ENCODE measurements at regions not wholly inside any gene's neighbourhood (a gene's known extent, or its start where the extent isn't known, plus 50 kb on each side); places are given as distances from the start of the nearest gene placed in this dataset.

DNA sequence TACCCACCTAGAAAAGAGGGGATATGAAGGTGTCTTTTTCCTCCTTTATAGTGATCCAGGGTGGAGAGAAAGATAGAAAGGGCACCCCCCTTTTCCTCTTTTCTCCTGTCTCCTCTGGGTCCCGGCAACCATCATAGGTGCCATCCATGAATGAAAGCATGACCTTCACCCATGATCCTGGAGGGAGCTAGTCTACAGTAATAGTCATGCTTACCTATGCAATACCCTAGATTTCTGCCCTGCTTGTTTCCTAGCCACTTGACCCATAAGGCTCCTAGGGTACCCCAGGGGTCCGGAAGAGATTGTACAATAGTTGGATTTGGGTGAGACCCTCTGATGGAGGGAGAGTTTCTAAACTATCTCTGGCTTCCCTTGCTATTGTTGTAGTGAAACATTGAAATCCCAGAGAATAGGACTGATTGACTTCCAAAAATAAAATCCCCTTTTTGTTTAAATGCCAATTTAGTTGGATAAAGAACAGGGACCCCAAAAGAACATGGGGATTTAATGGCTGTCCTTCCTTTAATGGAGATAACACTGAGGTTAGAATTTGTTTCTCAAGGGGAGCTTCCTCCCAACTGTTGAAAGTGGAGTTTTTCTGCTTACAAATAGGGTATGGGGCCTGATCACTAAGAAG is 366.8 kb upstream of the KHDRBS2 start:
- no peaks in the 10 kb centered on the region for H3K27me3 Mint-ChIP-seq (ENCODE audit: insufficient read depth, low read depth, poor library complexity)
- H3K36me3 Mint-ChIP-seq (ENCODE audit: low read depth) = peaks cover 51% of the 10 kb centered on the region
- no peak overlapping the region for H3K27ac ChIP-seq (ENCODE audit: low read depth)
- H3K4me3 ChIP-seq = no peak overlapping the region
- H3K79me2 ChIP-seq (replicated peaks; ENCODE audit: insufficient read depth) = no peaks in the 10 kb centered on the region
- no peaks in the 10 kb centered on the region for H4K20me1 ChIP-seq (replicated peaks; ENCODE audit: insufficient read depth)
- no peak overlapping the region for H3K4me3 Mint-ChIP-seq
- peaks cover 66% of the 10 kb centered on the region for H3K9me3 Mint-ChIP-seq
- no peak for ATAC-seq
- H3K4me2 ChIP-seq = no peak overlapping the region
- peaks cover 29% of the 10 kb centered on the region for H3K36me3 ChIP-seq (ENCODE audit: insufficient read depth)
- no peaks in the 10 kb centered on the region for H3K27me3 ChIP-seq (ENCODE audit: insufficient read depth)
- no peaks in the 10 kb centered on the region for H3K9me2 ChIP-seq (ENCODE audit: insufficient read depth)
- no peaks in the 10 kb centered on the region for H3K4me1 ChIP-seq (ENCODE audit: insufficient read depth)
- DNase-seq (ENCODE audit: low spot score) = peak; percentile 55
- TF ChIP-seq ZNF114 (CRISPR knock-in tag; IDR thresholded peaks at IDR 0.05) = no peak
- no peak for TF ChIP-seq EZH2phosphoT487 (IDR thresholded peaks at IDR 0.05; ENCODE audit: unreplicated experiment)
- no peak for TF ChIP-seq JUNB (IDR thresholded peaks at IDR 0.05; ENCODE audit: unreplicated experiment)
- TF ChIP-seq, protein P1, sequence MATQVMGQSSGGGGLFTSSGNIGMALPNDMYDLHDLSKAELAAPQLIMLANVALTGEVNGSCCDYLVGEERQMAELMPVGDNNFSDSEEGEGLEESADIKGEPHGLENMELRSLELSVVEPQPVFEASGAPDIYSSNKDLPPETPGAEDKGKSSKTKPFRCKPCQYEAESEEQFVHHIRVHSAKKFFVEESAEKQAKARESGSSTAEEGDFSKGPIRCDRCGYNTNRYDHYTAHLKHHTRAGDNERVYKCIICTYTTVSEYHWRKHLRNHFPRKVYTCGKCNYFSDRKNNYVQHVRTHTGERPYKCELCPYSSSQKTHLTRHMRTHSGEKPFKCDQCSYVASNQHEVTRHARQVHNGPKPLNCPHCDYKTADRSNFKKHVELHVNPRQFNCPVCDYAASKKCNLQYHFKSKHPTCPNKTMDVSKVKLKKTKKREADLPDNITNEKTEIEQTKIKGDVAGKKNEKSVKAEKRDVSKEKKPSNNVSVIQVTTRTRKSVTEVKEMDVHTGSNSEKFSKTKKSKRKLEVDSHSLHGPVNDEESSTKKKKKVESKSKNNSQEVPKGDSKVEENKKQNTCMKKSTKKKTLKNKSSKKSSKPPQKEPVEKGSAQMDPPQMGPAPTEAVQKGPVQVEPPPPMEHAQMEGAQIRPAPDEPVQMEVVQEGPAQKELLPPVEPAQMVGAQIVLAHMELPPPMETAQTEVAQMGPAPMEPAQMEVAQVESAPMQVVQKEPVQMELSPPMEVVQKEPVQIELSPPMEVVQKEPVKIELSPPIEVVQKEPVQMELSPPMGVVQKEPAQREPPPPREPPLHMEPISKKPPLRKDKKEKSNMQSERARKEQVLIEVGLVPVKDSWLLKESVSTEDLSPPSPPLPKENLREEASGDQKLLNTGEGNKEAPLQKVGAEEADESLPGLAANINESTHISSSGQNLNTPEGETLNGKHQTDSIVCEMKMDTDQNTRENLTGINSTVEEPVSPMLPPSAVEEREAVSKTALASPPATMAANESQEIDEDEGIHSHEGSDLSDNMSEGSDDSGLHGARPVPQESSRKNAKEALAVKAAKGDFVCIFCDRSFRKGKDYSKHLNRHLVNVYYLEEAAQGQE (IDR thresholded peaks at IDR 0.05; ENCODE audit: unreplicated experiment) = no peak
- TF ChIP-seq POLR2AphosphoS5 (IDR thresholded peaks at IDR 0.05; ENCODE audit: low read depth) = no peak
- H3K4me1 Mint-ChIP-seq = no peaks in the 10 kb centered on the region
- no peak overlapping the region for H2AFZ ChIP-seq
- no peak overlapping the region for H3K27ac Mint-ChIP-seq
- no peaks in the 10 kb centered on the region for H3F3A ChIP-seq (replicated peaks; ENCODE audit: low read depth)

DNA sequence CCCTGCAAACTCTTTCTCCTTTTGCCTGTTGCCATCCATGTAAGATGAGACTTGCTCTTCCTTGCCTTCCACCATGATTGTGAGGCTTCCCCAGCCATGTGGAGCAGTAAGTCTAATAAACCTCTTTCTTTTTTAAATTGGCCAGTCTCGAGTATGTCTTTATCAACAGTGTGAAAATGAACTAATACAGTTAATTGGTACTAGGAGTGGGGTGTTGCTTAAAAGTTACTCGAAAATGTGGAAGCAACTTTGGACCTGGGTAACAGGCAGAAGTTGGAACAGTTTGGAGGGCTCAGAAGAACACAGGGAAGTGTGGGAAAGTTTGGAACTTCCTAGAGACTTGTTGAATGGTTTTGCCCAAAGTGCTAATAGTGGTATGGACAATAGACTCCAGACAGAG is 359.2 kb upstream of the KHDRBS2 start:
- H3K4me3 ChIP-seq = no peak overlapping the region
- no peaks in the 10 kb centered on the region for H3F3A ChIP-seq (replicated peaks; ENCODE audit: low read depth)
- ATAC-seq (no peak), DNase-seq (ENCODE audit: low spot score) (no peak)
- H3K79me2 ChIP-seq (replicated peaks; ENCODE audit: insufficient read depth) = no peaks in the 10 kb centered on the region
- H4K20me1 ChIP-seq (replicated peaks; ENCODE audit: insufficient read depth) = no peaks in the 10 kb centered on the region
- H3K36me3 Mint-ChIP-seq (ENCODE audit: low read depth) = peaks cover 51% of the 10 kb centered on the region
- no peaks in the 10 kb centered on the region for H3K27me3 ChIP-seq (ENCODE audit: insufficient read depth)
- H3K4me1 ChIP-seq (ENCODE audit: insufficient read depth) = no peaks in the 10 kb centered on the region
- H3K4me2 ChIP-seq = no peak overlapping the region
- TF ChIP-seq NANOG (IDR thresholded peaks at IDR 0.05; ENCODE audit: borderline replicate concordance) = no peak
- TF ChIP-seq, protein P2, sequence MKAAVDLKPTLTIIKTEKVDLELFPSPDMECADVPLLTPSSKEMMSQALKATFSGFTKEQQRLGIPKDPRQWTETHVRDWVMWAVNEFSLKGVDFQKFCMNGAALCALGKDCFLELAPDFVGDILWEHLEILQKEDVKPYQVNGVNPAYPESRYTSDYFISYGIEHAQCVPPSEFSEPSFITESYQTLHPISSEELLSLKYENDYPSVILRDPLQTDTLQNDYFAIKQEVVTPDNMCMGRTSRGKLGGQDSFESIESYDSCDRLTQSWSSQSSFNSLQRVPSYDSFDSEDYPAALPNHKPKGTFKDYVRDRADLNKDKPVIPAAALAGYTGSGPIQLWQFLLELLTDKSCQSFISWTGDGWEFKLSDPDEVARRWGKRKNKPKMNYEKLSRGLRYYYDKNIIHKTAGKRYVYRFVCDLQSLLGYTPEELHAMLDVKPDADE (IDR thresholded peaks at IDR 0.05) = no peak
- no peak for TF ChIP-seq JUNB (IDR thresholded peaks at IDR 0.05; ENCODE audit: unreplicated experiment)
- no peak for TF ChIP-seq EZH2phosphoT487 (IDR thresholded peaks at IDR 0.05; ENCODE audit: unreplicated experiment)
- no peak for TF ChIP-seq EZH2 (IDR thresholded peaks at IDR 0.05; ENCODE audit: low read depth, unreplicated experiment)
- peaks cover 75% of the 10 kb centered on the region for H3K9me3 Mint-ChIP-seq
- no peaks in the 10 kb centered on the region for H3K4me1 Mint-ChIP-seq
- no peak overlapping the region for H3K27ac ChIP-seq (ENCODE audit: low read depth)
- no peak overlapping the region for H3K27ac Mint-ChIP-seq
- no peak overlapping the region for H3K4me3 Mint-ChIP-seq
- H3K36me3 ChIP-seq (ENCODE audit: insufficient read depth) = peaks cover 12% of the 10 kb centered on the region
- no peaks in the 10 kb centered on the region for H3K27me3 Mint-ChIP-seq (ENCODE audit: insufficient read depth, low read depth, poor library complexity)
- H3K9me2 ChIP-seq (ENCODE audit: insufficient read depth) = no peaks in the 10 kb centered on the region; the same call in 1 of the 2 replicates
- H2AFZ ChIP-seq = no peak overlapping the region

Measured in GM23338 (cell line).